GM23338 (cell line): ENCODE measurements at regions not wholly inside any gene's neighbourhood (a gene's known extent, or its start where the extent isn't known, plus 50 kb on each side); places are given as distances from the start of the nearest gene placed in this dataset.

Experiments used
- ATAC-seq: fragments of 200-7000 bp; cut with Tn5 transposase; 3 replicates; pipeline ENCODE4 v1.9.1; 2020
- DNase-seq: peaks from one replicate; pipeline ENCODE4 v3.0.0-alpha.2; 2015; ENCODE audit warnings: low spot score
- H2AFZ ChIP-seq: fragments of 200-600 bp; sonication (generic); 2 replicates; pipeline ENCODE4 v1.8.0; 2016; ENCODE audit warnings: antibody characterized with exemption, mild to moderate bottlenecking, moderate library complexity
- H3F3A ChIP-seq: fragments of 200-600 bp; sonication (generic); replicated peaks from 2 replicates; pipeline ENCODE4 v1.8.0; 2017; ENCODE audit warnings: antibody characterized with exemption, mixed run types, low read depth
- H3K27ac ChIP-seq: fragments of 200-600 bp; sonication (generic); 2 replicates; pipeline ENCODE4 v1.6.1; 2016; ENCODE audit warnings: low read depth
- H3K27me3 ChIP-seq: fragments of 200-600 bp; sonication (generic); 2 replicates; pipeline ENCODE4 v1.8.0; 2016; ENCODE audit warnings: mild to moderate bottlenecking, mixed run types, moderate library complexity; ENCODE audit not compliant: insufficient read depth
- H3K36me3 ChIP-seq: fragments of 200-600 bp; sonication (generic); 2 replicates; pipeline ENCODE4 v1.8.0; 2016; ENCODE audit warnings: mild to moderate bottlenecking; ENCODE audit not compliant: insufficient read depth
- H3K4me1 ChIP-seq: fragments of 200-600 bp; sonication (generic); 2 replicates; pipeline ENCODE4 v1.8.0; 2016; ENCODE audit warnings: mild to moderate bottlenecking, moderate library complexity; ENCODE audit not compliant: insufficient read depth
- H3K4me2 ChIP-seq: fragments of 200-600 bp; sonication (generic); 2 replicates; pipeline ENCODE4 v1.7.1; 2017; ENCODE audit warnings: mixed run types
- H3K4me3 ChIP-seq: fragments of 200-600 bp; sonication (generic); 2 replicates; pipeline ENCODE4 v1.6.1; 2016; ENCODE audit warnings: mixed run types
- H3K79me2 ChIP-seq: fragments of 200-600 bp; sonication (generic); replicated peaks from 2 replicates; pipeline ENCODE4 v1.8.0; 2017; ENCODE audit warnings: mild to moderate bottlenecking; ENCODE audit not compliant: insufficient read depth
- H3K9me2 ChIP-seq: fragments of 200-600 bp; sonication (generic); 2 replicates; pipeline ENCODE4 v1.8.0; 2017; ENCODE audit not compliant: insufficient read depth
- H4K20me1 ChIP-seq: fragments of 200-600 bp; sonication (generic); replicated peaks from 2 replicates; pipeline ENCODE4 v1.8.0; 2017; ENCODE audit warnings: mild to moderate bottlenecking; ENCODE audit not compliant: insufficient read depth
- H3K27ac Mint-ChIP-seq: 2 replicates; pipeline ENCODE4 v1.8.0; 2020; ENCODE audit warnings: inconsistent platforms, mild to moderate bottlenecking, moderate library complexity, mixed read lengths
- H3K27me3 Mint-ChIP-seq: 3 replicates; pipeline ENCODE4 v1.8.0; 2022; ENCODE audit warnings: low read depth, mild to moderate bottlenecking, moderate library complexity, mixed read lengths, inconsistent platforms; ENCODE audit not compliant: insufficient read depth, poor library complexity
- H3K36me3 Mint-ChIP-seq: 3 replicates; pipeline ENCODE4 v1.8.0; 2021; ENCODE audit warnings: low read depth, mild to moderate bottlenecking, inconsistent platforms, moderate library complexity, mixed read lengths
- H3K4me1 Mint-ChIP-seq: 3 replicates; pipeline ENCODE4 v1.8.0; 2020; ENCODE audit warnings: mild to moderate bottlenecking, inconsistent platforms, mixed read lengths
- H3K4me3 Mint-ChIP-seq: 3 replicates; pipeline ENCODE4 v1.8.0; 2021; ENCODE audit warnings: moderate library complexity, mild to moderate bottlenecking, inconsistent platforms, mixed read lengths
- H3K9me3 Mint-ChIP-seq: 3 replicates; pipeline ENCODE4 v1.8.0; 2020; ENCODE audit warnings: moderate library complexity, mild to moderate bottlenecking, inconsistent platforms, mixed read lengths
- CREB1 ChIP-seq: fragments of 250-450 bp; sonication (Bioruptor Pico); IDR thresholded peaks from 2 replicates; pipeline ENCODE4 v1.5.0; 2020; ENCODE audit warnings: low read depth, mild to moderate bottlenecking, moderate library complexity
- EZH2 ChIP-seq: fragments of 200-600 bp; sonication (generic); IDR thresholded peaks from one replicate; pipeline ENCODE4 v1.8.0; 2017; ENCODE audit warnings: antibody characterized with exemption, mild to moderate bottlenecking, low read depth; ENCODE audit not compliant: unreplicated experiment
- JUNB ChIP-seq: IDR thresholded peaks from one replicate; pipeline ENCODE4 v1.6.1; 2016; ENCODE audit warnings: antibody characterized with exemption; ENCODE audit not compliant: unreplicated experiment
- NANOG ChIP-seq: IDR thresholded peaks from 2 replicates; pipeline ENCODE4 v1.6.1; 2016; ENCODE audit warnings: antibody characterized with exemption, borderline replicate concordance
- POLR2AphosphoS5 ChIP-seq: IDR thresholded peaks from 2 replicates; pipeline ENCODE4 v1.6.1; 2016; ENCODE audit warnings: antibody characterized with exemption, low read depth
- STAT1 ChIP-seq: IDR thresholded peaks from one replicate; pipeline ENCODE4 v1.6.1; 2016; ENCODE audit warnings: antibody characterized with exemption; ENCODE audit not compliant: unreplicated experiment
- TF ChIP-seq, protein P1 (sequence below): fragments of 250-450 bp; sonication (Bioruptor Pico); IDR thresholded peaks from 2 replicates; pipeline ENCODE4 v1.5.0; 2020; ENCODE audit warnings: mild to moderate bottlenecking, moderate library complexity
- TF ChIP-seq, protein P2 (sequence below): IDR thresholded peaks from 2 replicates; pipeline ENCODE4 v1.6.1; 2016; ENCODE audit warnings: antibody characterized with exemption
- TF ChIP-seq, protein P3 (sequence below): IDR thresholded peaks from one replicate; pipeline ENCODE4 v1.6.1; 2018; ENCODE audit warnings: antibody characterized with exemption; ENCODE audit not compliant: unreplicated experiment

DNA sequence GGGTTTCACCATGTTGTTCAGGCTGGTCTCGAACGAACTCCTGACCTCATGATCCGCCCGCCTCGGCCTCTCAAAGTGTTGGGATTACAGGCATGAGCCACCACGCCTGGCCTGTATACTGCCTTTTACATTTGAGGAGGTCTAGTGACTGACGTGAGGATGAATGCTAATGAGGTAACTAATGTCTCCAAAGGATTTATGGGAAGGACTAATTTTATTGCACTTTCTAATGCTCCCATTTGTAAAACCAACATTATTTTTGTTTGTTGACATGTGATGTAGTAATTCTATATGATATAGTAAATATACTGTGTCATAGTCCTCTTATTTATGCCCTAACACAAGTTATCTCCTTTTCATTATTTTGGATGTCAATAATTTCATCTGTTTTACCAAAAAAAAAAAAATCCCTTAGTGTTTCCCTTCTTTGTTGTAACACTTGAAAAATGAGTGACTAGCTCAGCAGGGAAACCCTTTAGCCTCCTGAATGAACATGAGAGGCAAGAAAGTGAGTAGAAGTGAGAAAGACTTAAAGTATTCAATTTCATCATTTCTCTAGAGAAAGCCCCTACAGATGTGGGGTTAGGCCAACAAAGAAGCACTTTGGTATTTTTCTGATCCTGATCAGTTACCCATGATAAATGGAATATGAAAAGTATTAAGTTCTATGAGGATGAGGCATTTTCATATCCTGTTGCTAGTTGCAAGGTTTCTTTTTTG is 596.9 kb upstream of the PCDH15 start (continued):
- TF ChIP-seq, protein P1, sequence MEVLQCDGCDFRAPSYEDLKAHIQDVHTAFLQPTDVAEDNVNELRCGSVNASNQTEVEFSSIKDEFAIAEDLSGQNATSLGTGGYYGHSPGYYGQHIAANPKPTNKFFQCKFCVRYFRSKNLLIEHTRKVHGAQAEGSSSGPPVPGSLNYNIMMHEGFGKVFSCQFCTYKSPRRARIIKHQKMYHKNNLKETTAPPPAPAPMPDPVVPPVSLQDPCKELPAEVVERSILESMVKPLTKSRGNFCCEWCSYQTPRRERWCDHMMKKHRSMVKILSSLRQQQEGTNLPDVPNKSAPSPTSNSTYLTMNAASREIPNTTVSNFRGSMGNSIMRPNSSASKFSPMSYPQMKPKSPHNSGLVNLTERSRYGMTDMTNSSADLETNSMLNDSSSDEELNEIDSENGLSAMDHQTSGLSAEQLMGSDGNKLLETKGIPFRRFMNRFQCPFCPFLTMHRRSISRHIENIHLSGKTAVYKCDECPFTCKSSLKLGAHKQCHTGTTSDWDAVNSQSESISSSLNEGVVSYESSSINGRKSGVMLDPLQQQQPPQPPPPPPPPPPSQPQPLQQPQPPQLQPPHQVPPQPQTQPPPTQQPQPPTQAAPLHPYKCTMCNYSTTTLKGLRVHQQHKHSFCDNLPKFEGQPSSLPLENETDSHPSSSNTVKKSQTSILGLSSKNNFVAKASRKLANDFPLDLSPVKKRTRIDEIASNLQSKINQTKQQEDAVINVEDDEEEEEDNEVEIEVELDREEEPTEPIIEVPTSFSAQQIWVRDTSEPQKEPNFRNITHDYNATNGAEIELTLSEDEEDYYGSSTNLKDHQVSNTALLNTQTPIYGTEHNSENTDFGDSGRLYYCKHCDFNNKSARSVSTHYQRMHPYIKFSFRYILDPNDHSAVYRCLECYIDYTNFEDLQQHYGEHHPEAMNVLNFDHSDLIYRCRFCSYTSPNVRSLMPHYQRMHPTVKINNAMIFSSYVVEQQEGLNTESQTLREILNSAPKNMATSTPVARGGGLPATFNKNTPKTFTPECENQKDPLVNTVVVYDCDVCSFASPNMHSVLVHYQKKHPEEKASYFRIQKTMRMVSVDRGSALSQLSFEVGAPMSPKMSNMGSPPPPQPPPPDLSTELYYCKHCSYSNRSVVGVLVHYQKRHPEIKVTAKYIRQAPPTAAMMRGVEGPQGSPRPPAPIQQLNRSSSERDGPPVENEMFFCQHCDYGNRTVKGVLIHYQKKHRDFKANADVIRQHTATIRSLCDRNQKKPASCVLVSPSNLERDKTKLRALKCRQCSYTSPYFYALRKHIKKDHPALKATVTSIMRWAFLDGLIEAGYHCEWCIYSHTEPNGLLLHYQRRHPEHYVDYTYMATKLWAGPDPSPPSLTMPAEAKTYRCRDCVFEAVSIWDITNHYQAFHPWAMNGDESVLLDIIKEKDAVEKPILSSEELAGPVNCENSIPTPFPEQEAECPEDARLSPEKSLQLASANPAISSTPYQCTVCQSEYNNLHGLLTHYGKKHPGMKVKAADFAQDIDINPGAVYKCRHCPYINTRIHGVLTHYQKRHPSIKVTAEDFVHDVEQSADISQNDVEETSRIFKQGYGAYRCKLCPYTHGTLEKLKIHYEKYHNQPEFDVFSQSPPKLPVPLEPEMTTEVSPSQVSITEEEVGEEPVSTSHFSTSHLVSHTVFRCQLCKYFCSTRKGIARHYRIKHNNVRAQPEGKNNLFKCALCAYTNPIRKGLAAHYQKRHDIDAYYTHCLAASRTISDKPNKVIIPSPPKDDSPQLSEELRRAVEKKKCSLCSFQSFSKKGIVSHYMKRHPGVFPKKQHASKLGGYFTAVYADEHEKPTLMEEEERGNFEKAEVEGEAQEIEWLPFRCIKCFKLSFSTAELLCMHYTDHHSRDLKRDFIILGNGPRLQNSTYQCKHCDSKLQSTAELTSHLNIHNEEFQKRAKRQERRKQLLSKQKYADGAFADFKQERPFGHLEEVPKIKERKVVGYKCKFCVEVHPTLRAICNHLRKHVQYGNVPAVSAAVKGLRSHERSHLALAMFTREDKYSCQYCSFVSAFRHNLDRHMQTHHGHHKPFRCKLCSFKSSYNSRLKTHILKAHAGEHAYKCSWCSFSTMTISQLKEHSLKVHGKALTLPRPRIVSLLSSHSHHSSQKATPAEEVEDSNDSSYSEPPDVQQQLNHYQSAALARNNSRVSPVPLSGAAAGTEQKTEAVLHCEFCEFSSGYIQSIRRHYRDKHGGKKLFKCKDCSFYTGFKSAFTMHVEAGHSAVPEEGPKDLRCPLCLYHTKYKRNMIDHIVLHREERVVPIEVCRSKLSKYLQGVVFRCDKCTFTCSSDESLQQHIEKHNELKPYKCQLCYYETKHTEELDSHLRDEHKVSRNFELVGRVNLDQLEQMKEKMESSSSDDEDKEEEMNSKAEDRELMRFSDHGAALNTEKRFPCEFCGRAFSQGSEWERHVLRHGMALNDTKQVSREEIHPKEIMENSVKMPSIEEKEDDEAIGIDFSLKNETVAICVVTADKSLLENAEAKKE, result no peak

DNA sequence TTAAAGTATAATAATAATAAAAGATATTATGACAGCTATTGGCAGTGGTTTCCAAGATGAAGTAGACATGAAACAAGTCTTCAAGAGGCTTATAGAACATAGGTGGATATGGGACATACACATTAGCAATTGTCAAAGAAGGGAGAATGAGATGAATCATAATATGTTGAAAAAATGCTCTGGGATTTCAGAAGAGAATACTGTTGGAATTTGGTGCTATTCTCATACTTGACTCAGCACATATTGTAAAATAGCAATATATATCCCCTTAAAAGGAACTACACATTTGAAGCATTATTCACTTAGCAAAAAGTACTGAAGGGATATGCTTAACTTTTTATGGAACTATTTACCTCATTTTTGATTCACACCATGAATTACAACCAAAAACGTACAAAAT is 577.2 kb upstream of the PCDH15 start:
- no peaks in the 10 kb centered on the region for H3K27me3 Mint-ChIP-seq
- H3K27ac ChIP-seq, result no peak overlapping the region
- H3K4me3 ChIP-seq, result no peak overlapping the region
- peaks cover 2% of the 10 kb centered on the region; the same call in 1 of the 3 replicates for H3K9me3 Mint-ChIP-seq
- no peak overlapping the region for H3K4me3 Mint-ChIP-seq
- H3K9me2 ChIP-seq, result no peaks in the 10 kb centered on the region
- H4K20me1 ChIP-seq, result no peaks in the 10 kb centered on the region
- no peak overlapping the region for H3K27ac Mint-ChIP-seq
- H3K27me3 ChIP-seq, result no peaks in the 10 kb centered on the region
- no peak overlapping the region for H2AFZ ChIP-seq
- no peaks in the 10 kb centered on the region for H3K36me3 ChIP-seq
- H3F3A ChIP-seq, result no peaks in the 10 kb centered on the region
- ATAC-seq, result no peak
- H3K36me3 Mint-ChIP-seq, result no peaks in the 10 kb centered on the region
- H3K4me2 ChIP-seq, result no peak overlapping the region
- peaks cover 9% of the 10 kb centered on the region; the same call in 2 of the 3 replicates for H3K4me1 Mint-ChIP-seq
- no peaks in the 10 kb centered on the region for H3K4me1 ChIP-seq
- no peak for DNase-seq
- H3K79me2 ChIP-seq, result no peaks in the 10 kb centered on the region
- TF ChIP-seq EZH2 (no peak), STAT1 (no peak), CREB1 (CRISPR knock-in tag) (no peak), POLR2AphosphoS5 (no peak), NANOG (no peak), JUNB (no peak)
- TF ChIP-seq, protein P2, sequence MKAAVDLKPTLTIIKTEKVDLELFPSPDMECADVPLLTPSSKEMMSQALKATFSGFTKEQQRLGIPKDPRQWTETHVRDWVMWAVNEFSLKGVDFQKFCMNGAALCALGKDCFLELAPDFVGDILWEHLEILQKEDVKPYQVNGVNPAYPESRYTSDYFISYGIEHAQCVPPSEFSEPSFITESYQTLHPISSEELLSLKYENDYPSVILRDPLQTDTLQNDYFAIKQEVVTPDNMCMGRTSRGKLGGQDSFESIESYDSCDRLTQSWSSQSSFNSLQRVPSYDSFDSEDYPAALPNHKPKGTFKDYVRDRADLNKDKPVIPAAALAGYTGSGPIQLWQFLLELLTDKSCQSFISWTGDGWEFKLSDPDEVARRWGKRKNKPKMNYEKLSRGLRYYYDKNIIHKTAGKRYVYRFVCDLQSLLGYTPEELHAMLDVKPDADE, result no peak
- TF ChIP-seq, protein P3, sequence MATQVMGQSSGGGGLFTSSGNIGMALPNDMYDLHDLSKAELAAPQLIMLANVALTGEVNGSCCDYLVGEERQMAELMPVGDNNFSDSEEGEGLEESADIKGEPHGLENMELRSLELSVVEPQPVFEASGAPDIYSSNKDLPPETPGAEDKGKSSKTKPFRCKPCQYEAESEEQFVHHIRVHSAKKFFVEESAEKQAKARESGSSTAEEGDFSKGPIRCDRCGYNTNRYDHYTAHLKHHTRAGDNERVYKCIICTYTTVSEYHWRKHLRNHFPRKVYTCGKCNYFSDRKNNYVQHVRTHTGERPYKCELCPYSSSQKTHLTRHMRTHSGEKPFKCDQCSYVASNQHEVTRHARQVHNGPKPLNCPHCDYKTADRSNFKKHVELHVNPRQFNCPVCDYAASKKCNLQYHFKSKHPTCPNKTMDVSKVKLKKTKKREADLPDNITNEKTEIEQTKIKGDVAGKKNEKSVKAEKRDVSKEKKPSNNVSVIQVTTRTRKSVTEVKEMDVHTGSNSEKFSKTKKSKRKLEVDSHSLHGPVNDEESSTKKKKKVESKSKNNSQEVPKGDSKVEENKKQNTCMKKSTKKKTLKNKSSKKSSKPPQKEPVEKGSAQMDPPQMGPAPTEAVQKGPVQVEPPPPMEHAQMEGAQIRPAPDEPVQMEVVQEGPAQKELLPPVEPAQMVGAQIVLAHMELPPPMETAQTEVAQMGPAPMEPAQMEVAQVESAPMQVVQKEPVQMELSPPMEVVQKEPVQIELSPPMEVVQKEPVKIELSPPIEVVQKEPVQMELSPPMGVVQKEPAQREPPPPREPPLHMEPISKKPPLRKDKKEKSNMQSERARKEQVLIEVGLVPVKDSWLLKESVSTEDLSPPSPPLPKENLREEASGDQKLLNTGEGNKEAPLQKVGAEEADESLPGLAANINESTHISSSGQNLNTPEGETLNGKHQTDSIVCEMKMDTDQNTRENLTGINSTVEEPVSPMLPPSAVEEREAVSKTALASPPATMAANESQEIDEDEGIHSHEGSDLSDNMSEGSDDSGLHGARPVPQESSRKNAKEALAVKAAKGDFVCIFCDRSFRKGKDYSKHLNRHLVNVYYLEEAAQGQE, result no peak
